ENCODE measurements at regions not wholly inside any gene's neighbourhood (a gene's known extent, or its start where the extent isn't known, plus 50 kb on each side); places are given as distances from the start of the nearest gene placed in this dataset.

DNA sequence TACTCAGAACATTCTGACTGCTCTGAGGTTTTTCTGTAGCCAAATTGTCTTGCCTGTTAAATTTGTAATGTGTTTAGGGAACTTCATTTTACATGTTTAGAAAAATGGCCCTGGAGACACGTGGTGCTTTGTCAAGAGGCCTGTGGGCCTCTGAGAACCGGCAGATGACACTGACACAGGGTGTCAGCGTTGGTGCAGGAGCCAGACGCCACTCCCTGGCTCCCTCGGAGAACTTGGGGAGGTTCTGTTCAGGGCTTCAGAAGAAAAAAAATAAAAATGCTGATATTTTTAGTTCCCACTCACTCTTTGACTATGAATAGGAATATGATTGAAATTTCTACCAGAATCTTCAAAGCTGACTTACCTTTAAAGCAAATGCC lies 190.9 kb upstream of the GATB start:
- DNase-seq (ENCODE audit: low read depth, low spot score), result no peak
- POLR2A ChIA-PET, result no interaction called here
- TF ChIP-seq, protein P1, sequence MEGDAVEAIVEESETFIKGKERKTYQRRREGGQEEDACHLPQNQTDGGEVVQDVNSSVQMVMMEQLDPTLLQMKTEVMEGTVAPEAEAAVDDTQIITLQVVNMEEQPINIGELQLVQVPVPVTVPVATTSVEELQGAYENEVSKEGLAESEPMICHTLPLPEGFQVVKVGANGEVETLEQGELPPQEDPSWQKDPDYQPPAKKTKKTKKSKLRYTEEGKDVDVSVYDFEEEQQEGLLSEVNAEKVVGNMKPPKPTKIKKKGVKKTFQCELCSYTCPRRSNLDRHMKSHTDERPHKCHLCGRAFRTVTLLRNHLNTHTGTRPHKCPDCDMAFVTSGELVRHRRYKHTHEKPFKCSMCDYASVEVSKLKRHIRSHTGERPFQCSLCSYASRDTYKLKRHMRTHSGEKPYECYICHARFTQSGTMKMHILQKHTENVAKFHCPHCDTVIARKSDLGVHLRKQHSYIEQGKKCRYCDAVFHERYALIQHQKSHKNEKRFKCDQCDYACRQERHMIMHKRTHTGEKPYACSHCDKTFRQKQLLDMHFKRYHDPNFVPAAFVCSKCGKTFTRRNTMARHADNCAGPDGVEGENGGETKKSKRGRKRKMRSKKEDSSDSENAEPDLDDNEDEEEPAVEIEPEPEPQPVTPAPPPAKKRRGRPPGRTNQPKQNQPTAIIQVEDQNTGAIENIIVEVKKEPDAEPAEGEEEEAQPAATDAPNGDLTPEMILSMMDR (IDR thresholded peaks at IDR 0.05; ENCODE audit: insufficient read depth, low read length, missing control alignments), result no peak
- no peak overlapping the region for H3K4me3 ChIP-seq (ENCODE audit: low read depth, low read length)
- CTCF ChIA-PET, result no interaction called here

DNA sequence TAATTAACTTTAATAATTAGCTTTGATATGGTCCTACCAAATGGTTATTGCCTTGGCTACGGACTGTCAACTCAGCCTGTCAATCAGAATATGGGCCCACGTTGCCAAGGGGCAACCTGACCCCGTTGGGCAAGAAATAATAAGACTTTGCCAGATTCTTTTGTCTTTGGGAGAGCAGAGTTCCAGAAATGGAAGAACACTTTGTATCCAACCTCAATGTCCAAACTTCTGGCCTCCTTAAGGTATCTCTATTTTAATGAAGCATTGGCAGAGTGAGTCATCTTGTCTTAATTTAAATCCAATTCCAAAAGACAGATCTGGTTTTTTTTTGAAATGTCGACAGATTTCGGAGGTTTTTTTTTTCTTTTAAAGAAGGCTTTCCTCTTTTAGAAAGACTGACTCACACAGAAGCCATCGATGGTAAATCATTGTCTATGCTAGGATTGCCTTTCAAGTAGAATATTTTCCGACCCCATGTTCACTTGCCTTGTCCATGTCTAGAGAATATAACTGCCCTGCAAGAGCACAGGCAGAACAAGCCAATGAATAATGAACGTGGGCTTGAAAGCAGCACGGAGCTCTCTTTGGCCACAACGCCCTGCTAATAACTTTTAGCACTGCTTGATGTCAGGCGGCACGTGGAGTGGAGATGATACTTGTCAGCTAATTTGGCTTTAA lies 190.3 kb upstream of the GATB start:
- POLR2A ChIA-PET, result no interaction called here
- TF ChIP-seq, protein P1 (IDR thresholded peaks at IDR 0.05; ENCODE audit: insufficient read depth, low read length, missing control alignments), result no peak

GRCh38 chr4:151948351-151949016 lies 187.7 kb upstream of the GATB start:
- CTCF ChIA-PET, result no interaction called here
- TF ChIP-seq, protein P1 (IDR thresholded peaks at IDR 0.05; ENCODE audit: insufficient read depth, low read length, missing control alignments), result no peak
- POLR2A ChIA-PET, result no interaction called here
- H3K4me3 ChIP-seq (ENCODE audit: low read depth, low read length), result no peak overlapping the region
- DNase-seq (ENCODE audit: low read depth, low spot score), result no peak

More for the DNA sequence above, 190.3 kb upstream of the GATB start:
- CTCF ChIA-PET, result no interaction called here
- no peak overlapping the region for H3K4me3 ChIP-seq (ENCODE audit: low read depth, low read length)
- DNase-seq (ENCODE audit: low read depth, low spot score), result no peak

- no peak for DNase-seq (ENCODE audit: low read depth, low spot score)
- CTCF ChIA-PET, result no interaction called here
Measured at GRCh38 chr4:151946718-151947117, 185.9 kb upstream of the GATB start.

GRCh38 chr4:151942971-151943370 lies 182.2 kb upstream of the GATB start:
- H3K4me3 ChIP-seq (ENCODE audit: low read depth, low read length), result no peak overlapping the region
- no peak for DNase-seq (ENCODE audit: low read depth, low spot score)
- POLR2A ChIA-PET, result no interaction called here
- CTCF ChIA-PET, result no interaction called here
- TF ChIP-seq, protein P1 (IDR thresholded peaks at IDR 0.05; ENCODE audit: insufficient read depth, low read length, missing control alignments), result no peak

More at GRCh38 chr4:151946718-151947117, 185.9 kb upstream of the GATB start:
- POLR2A ChIA-PET, result interaction anchor here (0.6 kb wide), 1 partner anchor 802 kb away, joined by 3 read pairs; no protein-coding TSS in a partner anchor
- TF ChIP-seq, protein P1 (IDR thresholded peaks at IDR 0.05; ENCODE audit: insufficient read depth, low read length, missing control alignments), result no peak
- H3K4me3 ChIP-seq (ENCODE audit: low read depth, low read length), result no peak overlapping the region

GRCh38 chr4:151940926-151941617 lies 180.3 kb upstream of the GATB start:
- POLR2A ChIA-PET, result no interaction called here
- TF ChIP-seq, protein P1 (IDR thresholded peaks at IDR 0.05; ENCODE audit: insufficient read depth, low read length, missing control alignments), result no peak
- CTCF ChIA-PET, result no interaction called here
- no peak overlapping the region for H3K4me3 ChIP-seq (ENCODE audit: low read depth, low read length)
- no peak for DNase-seq (ENCODE audit: low read depth, low spot score)
